GM19351 (cell line): ENCODE measurements at regions not wholly inside any gene's neighbourhood (a gene's known extent, or its start where the extent isn't known, plus 50 kb on each side); places are given as distances from the start of the nearest gene placed in this dataset.
"Not testable (repeated sequence)": the region's sequence is repeated elsewhere in the genome, so short reads cannot be mapped to it uniquely, and the experiment has no call there.

Experiments
- ATAC-seq: cut with Tn5 transposase; IDR thresholded peaks from one replicate; pipeline ENCODE4 v1.9.1; 2021; ENCODE audit warnings: mild to moderate bottlenecking, moderate library complexity; ENCODE audit not compliant: unreplicated experiment

- ATAC-seq = no peak
Observed at GRCh38 chr20:48447456-48447855, 380.3 kb downstream of the PREX1 start.

- ATAC-seq = no peak
Observed at GRCh38 chr20:48445827-48446226, 382.0 kb downstream of the PREX1 start.

- ATAC-seq = no peak
Observed at GRCh38 chr20:48444249-48444648, 383.6 kb downstream of the PREX1 start.

- no peak for ATAC-seq
Observed at GRCh38 chr20:48440916-48441315, 386.9 kb downstream of the PREX1 start.

GRCh38 chr20:48440261-48440660, 387.5 kb downstream of the PREX1 start:
- not testable (repeated sequence) for ATAC-seq

GRCh38 chr20:48437146-48437545, 390.7 kb downstream of the PREX1 start:
- no peak for ATAC-seq

- ATAC-seq = not testable (repeated sequence)
Observed at GRCh38 chr20:48436609-48437008, 391.2 kb downstream of the PREX1 start.

- ATAC-seq = no peak
Observed at GRCh38 chr20:48433178-48433577, 394.6 kb downstream of the PREX1 start.

GRCh38 chr20:48432494-48432832, 395.3 kb downstream of the PREX1 start:
- ATAC-seq = no peak

GRCh38 chr20:48431653-48432493, 395.9 kb downstream of the PREX1 start:
- no peak for ATAC-seq

- no peak for ATAC-seq
Observed at GRCh38 chr20:48426630-48427029, 401.2 kb downstream of the PREX1 start.

- no peak for ATAC-seq
Observed at GRCh38 chr20:48425817-48426612, 401.8 kb downstream of the PREX1 start.

GRCh38 chr20:48425321-48425720, 402.5 kb downstream of the PREX1 start:
- ATAC-seq = no peak

- ATAC-seq = no peak
Observed at GRCh38 chr20:48422242-48422960, 405.4 kb downstream of the PREX1 start.

GRCh38 chr20:48421547-48421946, 406.3 kb downstream of the PREX1 start:
- ATAC-seq = no peak

GRCh38 chr20:48420176-48420575, 407.6 kb downstream of the PREX1 start:
- no peak for ATAC-seq

- no peak for ATAC-seq
Observed at GRCh38 chr20:48419173-48419572, 408.6 kb downstream of the PREX1 start.

- no peak for ATAC-seq
Observed at GRCh38 chr20:48416002-48416401, 411.8 kb downstream of the PREX1 start.

GRCh38 chr20:48414786-48415185, 413.0 kb downstream of the PREX1 start:
- ATAC-seq = no peak

- ATAC-seq = no peak
Observed at GRCh38 chr20:48411919-48412522, 415.8 kb downstream of the PREX1 start.

GRCh38 chr20:48411245-48411644, 416.6 kb downstream of the PREX1 start:
- no peak for ATAC-seq
